ENCODE measurements at regions not wholly inside any gene's neighbourhood (a gene's known extent, or its start where the extent isn't known, plus 50 kb on each side); places are given as distances from the start of the nearest gene placed in this dataset.
"Not testable (repeated sequence)": the region's sequence is repeated elsewhere in the genome, so short reads cannot be mapped to it uniquely, and the experiment has no call there.

- CTCF ChIA-PET: no interaction called here
- Mint-ChIP-seq H3K4me3 (no peak overlapping the region), H3K27ac (no peak overlapping the region), H3K9me3 (peaks cover 5% of the 10 kb centered on the region), H3K4me1 (no peaks in the 10 kb centered on the region), H3K36me3 (no peaks in the 10 kb centered on the region), H3K27me3 (no peaks in the 10 kb centered on the region)
- DNase-seq: no peak
These were observed 2077.0 kb upstream of the PCDH20 start for GRCh38 chr13:63492604-63493003.

- H3K4me1 Mint-ChIP-seq: no peaks in the 10 kb centered on the region
- H3K27ac Mint-ChIP-seq: no peak overlapping the region
- H3K27me3 Mint-ChIP-seq: no peaks in the 10 kb centered on the region
- no peaks in the 10 kb centered on the region for H3K36me3 Mint-ChIP-seq
- H3K9me3 Mint-ChIP-seq: peaks cover 6% of the 10 kb centered on the region
- no peak overlapping the region for H3K4me3 Mint-ChIP-seq
- CTCF ChIA-PET: no interaction called here
- DNase-seq: no peak
These were observed 2074.5 kb upstream of the PCDH20 start for GRCh38 chr13:63490149-63490548.

GRCh38 chr13:63481334-63481733 lies 2065.7 kb upstream of the PCDH20 start:
- no peak overlapping the region for H3K4me3 Mint-ChIP-seq
- no peaks in the 10 kb centered on the region for H3K4me1 Mint-ChIP-seq
- H3K9me3 Mint-ChIP-seq: peaks cover 9% of the 10 kb centered on the region
- H3K27me3 Mint-ChIP-seq: no peaks in the 10 kb centered on the region
- no peak overlapping the region for H3K27ac Mint-ChIP-seq
- CTCF ChIA-PET: no interaction called here
- DNase-seq: no peak
- H3K36me3 Mint-ChIP-seq: no peaks in the 10 kb centered on the region

- no peak overlapping the region for H3K27ac Mint-ChIP-seq
- no peaks in the 10 kb centered on the region for H3K36me3 Mint-ChIP-seq
- no peak for DNase-seq
- no peak overlapping the region for H3K4me3 Mint-ChIP-seq
- H3K4me1 Mint-ChIP-seq: no peaks in the 10 kb centered on the region
- CTCF ChIA-PET: no interaction called here
- H3K9me3 Mint-ChIP-seq: no peaks in the 10 kb centered on the region
- H3K27me3 Mint-ChIP-seq: no peaks in the 10 kb centered on the region
These were observed 2057.1 kb upstream of the PCDH20 start for GRCh38 chr13:63472711-63473110.

GRCh38 chr13:63463782-63464610 lies 2048.3 kb upstream of the PCDH20 start:
- H3K27me3 Mint-ChIP-seq: no peaks in the 10 kb centered on the region
- no peaks in the 10 kb centered on the region for H3K4me1 Mint-ChIP-seq
- H3K4me3 Mint-ChIP-seq: no peak overlapping the region
- CTCF ChIA-PET: interaction anchor here (0.6 kb wide), 1 partner anchor 160 kb away, joined by 3 read pairs; no protein-coding TSS in a partner anchor
- peaks cover 10% of the 10 kb centered on the region for H3K9me3 Mint-ChIP-seq
- no peak for DNase-seq
- no peak overlapping the region for H3K27ac Mint-ChIP-seq
- H3K36me3 Mint-ChIP-seq: no peaks in the 10 kb centered on the region

GRCh38 chr13:63460462-63461090 lies 2044.9 kb upstream of the PCDH20 start:
- CTCF ChIA-PET: no interaction called here
- peaks cover 3% of the 10 kb centered on the region for H3K9me3 Mint-ChIP-seq
- H3K4me1 Mint-ChIP-seq: no peaks in the 10 kb centered on the region
- H3K36me3 Mint-ChIP-seq: no peaks in the 10 kb centered on the region
- DNase-seq: no peak
- H3K27ac Mint-ChIP-seq: no peak overlapping the region
- H3K27me3 Mint-ChIP-seq: no peaks in the 10 kb centered on the region
- H3K4me3 Mint-ChIP-seq: no peak overlapping the region

- Mint-ChIP-seq H3K4me3 (no peak overlapping the region), H3K9me3 (no peaks in the 10 kb centered on the region), H3K27ac (no peak overlapping the region), H3K4me1 (no peaks in the 10 kb centered on the region), H3K27me3 (no peaks in the 10 kb centered on the region), H3K36me3 (no peaks in the 10 kb centered on the region)
- no peak for DNase-seq
- CTCF ChIA-PET: no interaction called here
These were observed 2041.5 kb upstream of the PCDH20 start for GRCh38 chr13:63457186-63457585.

- CTCF ChIA-PET: interaction anchor here (0.7 kb wide), 1 partner anchor 427 kb away, joined by 3 read pairs; no protein-coding TSS in a partner anchor
- no peaks in the 10 kb centered on the region for H3K9me3 Mint-ChIP-seq
- no peak overlapping the region for H3K4me3 Mint-ChIP-seq
- no peaks in the 10 kb centered on the region for H3K4me1 Mint-ChIP-seq
- no peak overlapping the region for H3K27ac Mint-ChIP-seq
- H3K27me3 Mint-ChIP-seq: no peaks in the 10 kb centered on the region
- no peak for DNase-seq
- H3K36me3 Mint-ChIP-seq: no peaks in the 10 kb centered on the region
These were observed 2040.3 kb upstream of the PCDH20 start for GRCh38 chr13:63455938-63456337.

- no peaks in the 10 kb centered on the region for H3K9me3 Mint-ChIP-seq
- H3K4me1 Mint-ChIP-seq: no peaks in the 10 kb centered on the region
- no peak overlapping the region for H3K4me3 Mint-ChIP-seq
- no peak for DNase-seq
- no peak overlapping the region for H3K27ac Mint-ChIP-seq
- no peaks in the 10 kb centered on the region for H3K27me3 Mint-ChIP-seq
- CTCF ChIA-PET: no interaction called here
- H3K36me3 Mint-ChIP-seq: no peaks in the 10 kb centered on the region
These were observed 2033.9 kb upstream of the PCDH20 start for GRCh38 chr13:63449550-63449949.

- CTCF ChIA-PET: no interaction called here
- H3K4me3 Mint-ChIP-seq: no peak overlapping the region
- H3K36me3 Mint-ChIP-seq: no peaks in the 10 kb centered on the region
- no peak for DNase-seq
- H3K27me3 Mint-ChIP-seq: no peaks in the 10 kb centered on the region
- no peak overlapping the region for H3K27ac Mint-ChIP-seq
- no peaks in the 10 kb centered on the region for H3K9me3 Mint-ChIP-seq
- no peaks in the 10 kb centered on the region for H3K4me1 Mint-ChIP-seq
These were observed 2033.0 kb upstream of the PCDH20 start for GRCh38 chr13:63448692-63449091.

GRCh38 chr13:63446329-63446728 lies 2030.7 kb upstream of the PCDH20 start:
- Mint-ChIP-seq H3K4me1 (no peaks in the 10 kb centered on the region), H3K27me3 (no peaks in the 10 kb centered on the region), H3K4me3 (no peak overlapping the region), H3K9me3 (no peaks in the 10 kb centered on the region), H3K36me3 (no peaks in the 10 kb centered on the region), H3K27ac (no peak overlapping the region)
- CTCF ChIA-PET: no interaction called here
- DNase-seq: no peak

GRCh38 chr13:63444225-63444624 lies 2028.6 kb upstream of the PCDH20 start:
- CTCF ChIA-PET, H3K36me3 Mint-ChIP-seq, H3K4me3 Mint-ChIP-seq, H3K4me1 Mint-ChIP-seq, H3K9me3 Mint-ChIP-seq, DNase-seq, H3K27me3 Mint-ChIP-seq, H3K27ac Mint-ChIP-seq: not testable (repeated sequence)

- no peaks in the 10 kb centered on the region for H3K4me1 Mint-ChIP-seq
- DNase-seq: no peak
- H3K27me3 Mint-ChIP-seq: no peaks in the 10 kb centered on the region
- no peaks in the 10 kb centered on the region for H3K36me3 Mint-ChIP-seq
- no peak overlapping the region for H3K4me3 Mint-ChIP-seq
- no peaks in the 10 kb centered on the region for H3K9me3 Mint-ChIP-seq
- CTCF ChIA-PET: no interaction called here
- H3K27ac Mint-ChIP-seq: no peak overlapping the region
These were observed 2023.3 kb upstream of the PCDH20 start for GRCh38 chr13:63438951-63439350.

- DNase-seq: no peak
- Mint-ChIP-seq H3K4me1 (no peaks in the 10 kb centered on the region), H3K27me3 (no peaks in the 10 kb centered on the region), H3K4me3 (no peak overlapping the region), H3K27ac (no peak overlapping the region), H3K36me3 (no peaks in the 10 kb centered on the region), H3K9me3 (no peaks in the 10 kb centered on the region)
- CTCF ChIA-PET: no interaction called here
These were observed 2020.6 kb upstream of the PCDH20 start for GRCh38 chr13:63436325-63436668.

GRCh38 chr13:63435667-63436324 lies 2020.1 kb upstream of the PCDH20 start:
- no peaks in the 10 kb centered on the region for H3K36me3 Mint-ChIP-seq
- H3K27me3 Mint-ChIP-seq: no peaks in the 10 kb centered on the region
- no peak overlapping the region for H3K4me3 Mint-ChIP-seq
- CTCF ChIA-PET: no interaction called here
- no peaks in the 10 kb centered on the region for H3K4me1 Mint-ChIP-seq
- DNase-seq: no peak
- no peak overlapping the region for H3K27ac Mint-ChIP-seq
- H3K9me3 Mint-ChIP-seq: no peaks in the 10 kb centered on the region

All from activated naive CD4-positive, alpha-beta T cell treated with anti-CD3 and anti-CD28 coated beads, Interleukin-2, amount 10 ng/mL, durations not matched to agents 7 days and 5 days (primary cell).